IMR-90 (cell line): ENCODE measurements at regions not wholly inside any gene's neighbourhood (a gene's known extent, or its start where the extent isn't known, plus 50 kb on each side); places are given as distances from the start of the nearest gene placed in this dataset.
A peak's percentile ranks its signal among the peaks of the same experiment; 100 is the strongest.

Source experiments
- ATAC-seq: fragments of 200-7000 bp; cut with Tn5 transposase; 2 replicates; pipeline ENCODE4 v1.9.1; 2020; ENCODE audit warnings: low read depth, mild to moderate bottlenecking, moderate library complexity
- BruUV-seq: library from RNA; stranded (reverse); fragments of 400-500 nt; replicated peaks from 2 replicates; lab custom pipeline; 2021; lab: Mats Ljungman, UMichigan
- CTCF ChIA-PET: fragments of 300-600 bp; formaldehyde crosslinking; extraction: SDS; loops from one replicate; lab custom pipeline; 2021; ENCODE audit warnings: antibody characterized with exemption; lab: Yijun Ruan, JAX
- POLR2A ChIA-PET: fragments of 300-600 bp; sonication (Branson Sonifier 250); formaldehyde crosslinking; loops from one replicate; lab custom pipeline; 2022; ENCODE audit warnings: antibody characterized with exemption; ENCODE audit not compliant: unreplicated experiment; lab: Charles Lee
- DNase-seq: peaks from one replicate; pipeline ENCODE4 v3.0.0; 2013
- H2AFZ ChIP-seq: replicated peaks from 2 replicates; pipeline ENCODE3; 2013; ENCODE audit warnings: low read length, mild to moderate bottlenecking; ENCODE audit not compliant: poor library complexity
- H2AK5ac ChIP-seq: 2 replicates; pipeline ENCODE4 v1.6.1; 2013; ENCODE audit warnings: low read depth, low read length, inconsistent platforms
- H2AK9ac ChIP-seq: replicated peaks from 2 replicates; pipeline ENCODE3; 2013; ENCODE audit warnings: mild to moderate bottlenecking, low read depth, low read length, moderate library complexity; ENCODE audit not compliant: poor library complexity
- H2BK120ac ChIP-seq: 2 replicates; pipeline ENCODE4 v1.6.1; 2013; ENCODE audit warnings: low read depth, low read length, inconsistent platforms
- H2BK15ac ChIP-seq: 3 replicates; pipeline ENCODE4 v1.6.1; 2013; ENCODE audit warnings: low read depth, low read length, inconsistent platforms
- H2BK20ac ChIP-seq: 2 replicates; pipeline ENCODE4 v1.6.1; 2013; ENCODE audit warnings: low read depth, mild to moderate bottlenecking, inconsistent platforms, low read length, moderate library complexity
- H2BK5ac ChIP-seq: 2 replicates; pipeline ENCODE4 v1.6.1; 2013; ENCODE audit warnings: mild to moderate bottlenecking, low read depth, low read length, inconsistent platforms; ENCODE audit not compliant: poor library complexity, severe bottlenecking
- H3K14ac ChIP-seq: replicated peaks from 2 replicates; pipeline ENCODE4 v1.6.1; 2013; ENCODE audit warnings: low read depth, low read length, inconsistent platforms
- H3K18ac ChIP-seq: 2 replicates; pipeline ENCODE4 v1.6.1; 2013; ENCODE audit warnings: low read depth, low read length, control low read depth
- H3K23ac ChIP-seq: 2 replicates; pipeline ENCODE4 v1.6.1; 2013; ENCODE audit warnings: low read depth, low read length, inconsistent platforms
- H3K27ac ChIP-seq: 2 replicates; pipeline ENCODE4 v1.5.1; 2013; ENCODE audit warnings: mild to moderate bottlenecking, control low read depth, low read length; ENCODE audit not compliant: insufficient read depth
- H3K27me3 ChIP-seq: 2 replicates; pipeline ENCODE4 v1.6.1; 2013; ENCODE audit warnings: low read length; ENCODE audit not compliant: control insufficient read depth, insufficient read depth
- H3K36me3 ChIP-seq: 2 replicates; pipeline ENCODE4 v1.6.1; 2013; ENCODE audit warnings: low read length, mixed read lengths; ENCODE audit not compliant: control insufficient read depth, insufficient read depth
- H3K4ac ChIP-seq: 2 replicates; pipeline ENCODE4 v1.6.1; 2013; ENCODE audit warnings: low read depth, low read length, inconsistent platforms
- H3K4me1 ChIP-seq: 2 replicates; pipeline ENCODE4 v1.6.1; 2013; ENCODE audit warnings: low read length, mixed read lengths; ENCODE audit not compliant: control insufficient read depth, insufficient read depth
- H3K4me2 ChIP-seq: 2 replicates; pipeline ENCODE4 v1.6.1; 2013; ENCODE audit warnings: low read depth, mild to moderate bottlenecking, control low read depth, low read length, moderate library complexity
- H3K4me3 ChIP-seq: 2 replicates; pipeline ENCODE4 v1.5.1; 2013; ENCODE audit warnings: low read depth, mild to moderate bottlenecking, control low read depth, low read length, moderate library complexity; ENCODE audit not compliant: insufficient read depth
- H3K56ac ChIP-seq: 2 replicates; pipeline ENCODE4 v1.6.1; 2013; ENCODE audit warnings: low read length, inconsistent platforms; ENCODE audit not compliant: insufficient read depth; ENCODE audit errors: extremely low read depth
- H3K79me1 ChIP-seq, 2 experiments: 2 replicates each; pipeline ENCODE4 v1.6.1; 2013; ENCODE audit warnings: low read length in 2 of 2, inconsistent platforms in 1 of 2, low read depth in 1 of 2
- H3K9ac ChIP-seq: 2 replicates; pipeline ENCODE4 v1.6.1; 2013; ENCODE audit warnings: low read depth, low read length, control low read depth
- H3K9me1 ChIP-seq: 2 replicates; pipeline ENCODE4 v1.6.1; 2013; ENCODE audit warnings: low read length, inconsistent platforms; ENCODE audit not compliant: insufficient read depth
- H3K9me3 ChIP-seq: 2 replicates; pipeline ENCODE4 v1.6.1; 2013; ENCODE audit warnings: low read length; ENCODE audit not compliant: control insufficient read depth, insufficient read depth
- H4K20me1 ChIP-seq: 2 replicates; pipeline ENCODE4 v1.6.1; 2013; ENCODE audit warnings: low read length, inconsistent platforms; ENCODE audit not compliant: insufficient read depth
- H4K5ac ChIP-seq: 2 replicates; pipeline ENCODE4 v1.6.1; 2013; ENCODE audit warnings: mild to moderate bottlenecking, low read depth, low read length, control low read depth
- H4K8ac ChIP-seq, 2 experiments: 2 replicates each; pipeline ENCODE4 v1.6.1; 2013; ENCODE audit warnings: low read depth in 2 of 2, low read length in 2 of 2, control low read depth in 1 of 2, inconsistent platforms in 1 of 2
- H4K91ac ChIP-seq: 2 replicates; pipeline ENCODE4 v1.6.1; 2013; ENCODE audit warnings: low read depth, low read length, inconsistent platforms; ENCODE audit not compliant: insufficient read depth
- FOS ChIP-seq: fragments of 150-350 bp; IDR thresholded peaks from 2 replicates; pipeline ENCODE4 v1.6.1; 2016; ENCODE audit warnings: low read depth, low read length
- MAFK ChIP-seq: IDR thresholded peaks from 2 replicates; pipeline ENCODE4 v1.6.1; 2012; ENCODE audit warnings: low read depth, low read length, improper control_type of control experiment
- MAZ ChIP-seq: IDR thresholded peaks from 2 replicates; pipeline ENCODE4 v1.6.1; 2012; ENCODE audit warnings: low read depth, mild to moderate bottlenecking, low read length, improper control_type of control experiment, moderate library complexity, borderline replicate concordance
- NFE2L2 ChIP-seq: fragments of 150-350 bp; IDR thresholded peaks from 2 replicates; pipeline ENCODE4 v1.6.1; 2016; ENCODE audit warnings: low read depth, mild to moderate bottlenecking, low read length
- POLR2A ChIP-seq: IDR thresholded peaks from 2 replicates; pipeline ENCODE4 v1.6.1; 2012; ENCODE audit warnings: mild to moderate bottlenecking, low read depth, low read length
- RAD21 ChIP-seq: IDR thresholded peaks from 2 replicates; pipeline ENCODE4 v1.6.1; 2012; ENCODE audit warnings: low read length, improper control_type of control experiment
- RCOR1 ChIP-seq: IDR thresholded peaks from 2 replicates; pipeline ENCODE4 v1.6.1; 2012; ENCODE audit warnings: mild to moderate bottlenecking, low read length, improper control_type of control experiment; ENCODE audit not compliant: insufficient replicate concordance
- SMC3 ChIP-seq: fragments of 150-350 bp; IDR thresholded peaks from 2 replicates; pipeline ENCODE4 v1.6.1; 2016; ENCODE audit warnings: low read depth, mild to moderate bottlenecking, antibody characterized with exemption, low read length, moderate library complexity
- WGBS, 2 experiments: methylation state at CpG; one replicate each; pipeline versions ENCODE4 v1.1.5 to v1.1.7; 2013; ENCODE audit warnings: missing lambda C conversion rate in 2 of 2; ENCODE audit not compliant: insufficient read length in 1 of 2; ENCODE audit errors: extremely low coverage in 2 of 2; 5-methylcytosine and 5-hydroxymethylcytosine counted together
- dilution Hi-C: fragments of 300-500 bp; cut with HindIII; formaldehyde crosslinking; loops from one replicate; pipeline ENCODE4 v1.14.3; 2018; ENCODE audit warnings: low sequenced_read_pairs; ENCODE audit not compliant: unreplicated experiment
- in situ Hi-C: fragments of 300-500 bp; cut with MboI; formaldehyde crosslinking; loops from 3 replicates; pipeline ENCODE4 v1.14.3; 2019; ENCODE audit warnings: low sequenced_read_pairs, inconsistent platforms, mixed read lengths
- intact Hi-C: fragments of 100-400 bp; cut with micrococcal nuclease; formaldehyde crosslinking; loops from 2 replicates; pipeline ENCODE4 v1.10.0; 2022
- TF ChIP-seq, protein P1 (sequence below): conservative IDR thresholded peaks from 2 replicates; pipeline ENCODE4 v1.5.1; 2012; ENCODE audit warnings: mild to moderate bottlenecking, low read depth, low read length, improper control_type of control experiment
- TF ChIP-seq, protein P2 (sequence below): fragments of 150-350 bp; IDR thresholded peaks from 2 replicates; pipeline ENCODE4 v1.6.1; 2017; ENCODE audit warnings: mild to moderate bottlenecking, antibody characterized with exemption, low read length, low read depth
- TF ChIP-seq, protein P3 (sequence below): fragments of 150-350 bp; IDR thresholded peaks from 2 replicates; pipeline ENCODE4 v1.6.1; 2016; ENCODE audit warnings: low read depth, mild to moderate bottlenecking, low read length, moderate library complexity, borderline replicate concordance

DNA sequence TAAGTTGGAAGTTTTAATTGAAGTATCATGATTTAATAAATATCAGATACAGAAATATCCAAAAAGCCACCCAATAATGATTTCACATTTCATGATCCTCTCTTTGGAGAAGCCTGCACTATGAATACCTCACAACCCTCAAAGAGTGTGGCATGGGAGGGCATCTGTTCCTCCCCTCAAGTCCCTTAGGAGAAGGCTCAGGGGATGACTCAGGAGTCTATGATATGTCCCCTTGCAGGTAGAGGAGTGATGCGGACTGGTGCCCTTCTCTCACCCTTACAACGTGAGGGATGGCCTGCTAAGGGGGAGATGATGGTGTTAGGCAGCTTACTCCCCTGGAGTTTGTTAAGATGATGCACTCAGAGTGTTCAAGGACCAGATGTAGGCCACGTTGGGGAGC, 303.3 kb upstream of the DUSP10 start:
- Histone ChIP-seq H3K9me3 (no peaks in the 10 kb centered on the region), H2BK5ac (no peak overlapping the region), H3K9ac (no peak overlapping the region), H3K4me2 (no peak overlapping the region), H2BK120ac (peak overlapping the region; percentile 35; the same call in 1 of the 2 replicates), H2BK20ac (0 out of 2 replicates have a peak overlapping the region, but pooled peaks have one; percentile 55), H2AK5ac (peak overlapping the region; percentile 78; the same call in 1 of the 2 replicates), H2AFZ (no peak overlapping the region), H3K4ac (peak overlapping the region; percentile 51; the same call in 1 of the 2 replicates), H3K36me3 (no peaks in the 10 kb centered on the region), H3K4me3 (no peak overlapping the region), H3K56ac (no peak overlapping the region), H3K9me1 (peaks cover 11% of the 10 kb centered on the region), H2AK9ac (no peak overlapping the region), H2BK15ac (peak overlapping the region; percentile 48; the same call in 2 of the 3 replicates), H4K91ac (peak overlapping the region; percentile 15; the same call in 1 of the 2 replicates), H3K4me1 (peaks cover 27% of the 10 kb centered on the region), H3K79me1 (no peaks in the 10 kb centered on the region), H3K18ac (0 out of 2 replicates have a peak overlapping the region, but pooled peaks have one; percentile 2), H3K23ac (no peak overlapping the region), H4K8ac (no peak overlapping the region), H3K14ac (0 out of 2 replicates have a peak overlapping the region, but pooled peaks have one; percentile 18), H3K27ac (no peak overlapping the region), H3K27me3 (no peaks in the 10 kb centered on the region), H4K20me1 (no peaks in the 10 kb centered on the region), H4K5ac (no peak overlapping the region)
- intact Hi-C loops (loop anchor here (10.0 kb wide), 2 partner anchors 180 to 410 kb away; no protein-coding TSS in a partner anchor), in situ Hi-C loops (no loop called here), dilution Hi-C loops (no loop called here)
- ATAC-seq = no peak
- ChIA-PET POLR2A (no interaction called here), CTCF (no interaction called here)
- no CpG with 5 or more reads among the region's 3 CpGs for WGBS, 2 experiments
- BruUV-seq = no TSS peak
- no peak for TF ChIP-seq MAFK
- TF ChIP-seq, protein P1, sequence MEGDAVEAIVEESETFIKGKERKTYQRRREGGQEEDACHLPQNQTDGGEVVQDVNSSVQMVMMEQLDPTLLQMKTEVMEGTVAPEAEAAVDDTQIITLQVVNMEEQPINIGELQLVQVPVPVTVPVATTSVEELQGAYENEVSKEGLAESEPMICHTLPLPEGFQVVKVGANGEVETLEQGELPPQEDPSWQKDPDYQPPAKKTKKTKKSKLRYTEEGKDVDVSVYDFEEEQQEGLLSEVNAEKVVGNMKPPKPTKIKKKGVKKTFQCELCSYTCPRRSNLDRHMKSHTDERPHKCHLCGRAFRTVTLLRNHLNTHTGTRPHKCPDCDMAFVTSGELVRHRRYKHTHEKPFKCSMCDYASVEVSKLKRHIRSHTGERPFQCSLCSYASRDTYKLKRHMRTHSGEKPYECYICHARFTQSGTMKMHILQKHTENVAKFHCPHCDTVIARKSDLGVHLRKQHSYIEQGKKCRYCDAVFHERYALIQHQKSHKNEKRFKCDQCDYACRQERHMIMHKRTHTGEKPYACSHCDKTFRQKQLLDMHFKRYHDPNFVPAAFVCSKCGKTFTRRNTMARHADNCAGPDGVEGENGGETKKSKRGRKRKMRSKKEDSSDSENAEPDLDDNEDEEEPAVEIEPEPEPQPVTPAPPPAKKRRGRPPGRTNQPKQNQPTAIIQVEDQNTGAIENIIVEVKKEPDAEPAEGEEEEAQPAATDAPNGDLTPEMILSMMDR = no peak
- TF ChIP-seq RAD21 = no peak
- TF ChIP-seq, protein P2, sequence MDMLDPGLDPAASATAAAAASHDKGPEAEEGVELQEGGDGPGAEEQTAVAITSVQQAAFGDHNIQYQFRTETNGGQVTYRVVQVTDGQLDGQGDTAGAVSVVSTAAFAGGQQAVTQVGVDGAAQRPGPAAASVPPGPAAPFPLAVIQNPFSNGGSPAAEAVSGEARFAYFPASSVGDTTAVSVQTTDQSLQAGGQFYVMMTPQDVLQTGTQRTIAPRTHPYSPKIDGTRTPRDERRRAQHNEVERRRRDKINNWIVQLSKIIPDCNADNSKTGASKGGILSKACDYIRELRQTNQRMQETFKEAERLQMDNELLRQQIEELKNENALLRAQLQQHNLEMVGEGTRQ = no peak
- TF ChIP-seq, protein P3, sequence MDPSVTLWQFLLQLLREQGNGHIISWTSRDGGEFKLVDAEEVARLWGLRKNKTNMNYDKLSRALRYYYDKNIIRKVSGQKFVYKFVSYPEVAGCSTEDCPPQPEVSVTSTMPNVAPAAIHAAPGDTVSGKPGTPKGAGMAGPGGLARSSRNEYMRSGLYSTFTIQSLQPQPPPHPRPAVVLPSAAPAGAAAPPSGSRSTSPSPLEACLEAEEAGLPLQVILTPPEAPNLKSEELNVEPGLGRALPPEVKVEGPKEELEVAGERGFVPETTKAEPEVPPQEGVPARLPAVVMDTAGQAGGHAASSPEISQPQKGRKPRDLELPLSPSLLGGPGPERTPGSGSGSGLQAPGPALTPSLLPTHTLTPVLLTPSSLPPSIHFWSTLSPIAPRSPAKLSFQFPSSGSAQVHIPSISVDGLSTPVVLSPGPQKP = no peak
- no peak for TF ChIP-seq POLR2A
- no peak for TF ChIP-seq FOS
- TF ChIP-seq NFE2L2 = no peak
- no peak for TF ChIP-seq SMC3
- no peak for TF ChIP-seq MAZ
- TF ChIP-seq RCOR1 = no peak
- DNase-seq = no peak
